WTC11 (cell line): ENCODE measurements at regions not wholly inside any gene's neighbourhood (a gene's known extent, or its start where the extent isn't known, plus 50 kb on each side); places are given as distances from the start of the nearest gene placed in this dataset.

Experiments
- ATAC-seq: fragments of 200-7000 bp; cut with Tn5 transposase; 2 replicates; pipeline ENCODE4 v1.10.0; 2021; ENCODE audit warnings: mild to moderate bottlenecking, moderate library complexity
- CTCF ChIA-PET: fragments of 300-600 bp; sonication (Branson Sonifier 250); formaldehyde crosslinking; loops from one replicate; lab custom pipeline; 2021; ENCODE audit warnings: antibody characterized with exemption; lab: Charles Lee
- POLR2A ChIA-PET: fragments of 350-600 bp; sonication (Branson Sonifier 250); formaldehyde crosslinking; loops from one replicate; lab custom pipeline; 2021; ENCODE audit warnings: antibody characterized with exemption; lab: Charles Lee
- DNase-seq: peaks from one replicate; pipeline ENCODE4 v3.0.0; 2021; ENCODE audit warnings: low spot score
- H3K27ac Mint-ChIP-seq: 2 replicates; pipeline ENCODE4 v1.8.0; 2021; ENCODE audit warnings: mixed read lengths
- H3K27me3 Mint-ChIP-seq: 2 replicates; pipeline ENCODE4 v1.8.0; 2021; ENCODE audit warnings: low read depth, mild to moderate bottlenecking, moderate library complexity, mixed read lengths
- H3K36me3 Mint-ChIP-seq: 2 replicates; pipeline ENCODE4 v1.8.0; 2021; ENCODE audit warnings: mixed read lengths
- H3K4me1 Mint-ChIP-seq: 2 replicates; pipeline ENCODE4 v1.8.0; 2022; ENCODE audit warnings: mixed read lengths
- H3K4me3 Mint-ChIP-seq: 2 replicates; pipeline ENCODE4 v1.8.0; 2021; ENCODE audit warnings: mild to moderate bottlenecking, moderate library complexity, mixed read lengths
- H3K9me3 Mint-ChIP-seq: 2 replicates; pipeline ENCODE4 v1.8.0; 2021; ENCODE audit warnings: mixed read lengths
- E2F4 ChIP-seq: sonication (generic); formaldehyde crosslinking; IDR thresholded peaks from 2 replicates; pipeline ENCODE4 v1.8.1; 2022; ENCODE audit warnings: low read depth, mild to moderate bottlenecking, moderate library complexity, missing genetic modification reagents, borderline replicate concordance
- E2F5 ChIP-seq: sonication (generic); formaldehyde crosslinking; IDR thresholded peaks from 2 replicates; pipeline ENCODE4 v1.8.1; 2022; ENCODE audit warnings: mild to moderate bottlenecking, moderate library complexity, missing genetic modification reagents
- ETV6 ChIP-seq: sonication (generic); formaldehyde crosslinking; IDR thresholded peaks from 2 replicates; pipeline ENCODE4 v1.8.1; 2022; ENCODE audit warnings: mild to moderate bottlenecking, missing genetic modification reagents
- FOXJ3 ChIP-seq: sonication (generic); formaldehyde crosslinking; IDR thresholded peaks from 2 replicates; pipeline ENCODE4 v1.9.0; 2021; ENCODE audit warnings: missing genetic modification reagents, mild to moderate bottlenecking, borderline replicate concordance
- GABPB1 ChIP-seq: sonication (generic); formaldehyde crosslinking; IDR thresholded peaks from 2 replicates; pipeline ENCODE4 v1.8.1; 2023; ENCODE audit warnings: mild to moderate bottlenecking, missing genetic modification reagents
- IRF1 ChIP-seq: sonication (generic); formaldehyde crosslinking; IDR thresholded peaks from 2 replicates; pipeline ENCODE4 v1.8.0; 2023; ENCODE audit warnings: missing genetic modification reagents
- KAT7 ChIP-seq: sonication (generic); formaldehyde crosslinking; IDR thresholded peaks from 2 replicates; pipeline ENCODE4 v1.8.1; 2023; ENCODE audit warnings: missing genetic modification reagents, mild to moderate bottlenecking, borderline replicate concordance
- MAX ChIP-seq: sonication (generic); formaldehyde crosslinking; IDR thresholded peaks from 2 replicates; pipeline ENCODE4 v1.8.0; 2022; ENCODE audit warnings: mild to moderate bottlenecking, missing genetic modification reagents
- NFE2L1 ChIP-seq: sonication (generic); formaldehyde crosslinking; IDR thresholded peaks from 2 replicates; pipeline ENCODE4 v1.8.1; 2023; ENCODE audit warnings: missing genetic modification reagents
- OVOL2 ChIP-seq: fragments of 250-450 bp; sonication (Bioruptor Pico); IDR thresholded peaks from 2 replicates; pipeline ENCODE4 v1.9.0; 2021; ENCODE audit warnings: mild to moderate bottlenecking, borderline replicate concordance
- TEAD4 ChIP-seq: sonication (generic); formaldehyde crosslinking; IDR thresholded peaks from 2 replicates; pipeline ENCODE4 v1.8.0; 2022; ENCODE audit warnings: mild to moderate bottlenecking, missing genetic modification reagents
- ZNF281 ChIP-seq: sonication (generic); formaldehyde crosslinking; IDR thresholded peaks from 2 replicates; pipeline ENCODE4 v1.8.0; 2023; ENCODE audit warnings: mild to moderate bottlenecking, missing genetic modification reagents
- ZNF423 ChIP-seq: fragments of 250-450 bp; sonication (Bioruptor Pico); IDR thresholded peaks from 2 replicates; pipeline ENCODE4 v2.1.2; 2022; ENCODE audit warnings: mild to moderate bottlenecking, moderate library complexity
- ZNF425 ChIP-seq: fragments of 250-450 bp; sonication (Bioruptor Pico); conservative IDR thresholded peaks from 2 replicates; pipeline ENCODE4 v1.9.0; 2021; ENCODE audit warnings: mild to moderate bottlenecking

GRCh38 chr20:51961964-51962761 lies 159.8 kb upstream of the SALL4 start (continued):
- TF ChIP-seq E2F5 (CRISPR knock-in tag) = no peak
- no peak for TF ChIP-seq MAX (CRISPR knock-in tag)
- TF ChIP-seq ETV6 = no peak
- TF ChIP-seq, all 79 proteins: peak for 0

GRCh38 chr20:51960047-51960675 lies 157.8 kb upstream of the SALL4 start:
- DNase-seq = no peak
- H3K9me3 Mint-ChIP-seq = no peaks in the 10 kb centered on the region
- H3K4me3 Mint-ChIP-seq = no peak overlapping the region
- POLR2A ChIA-PET = no interaction called here
- TF ChIP-seq ZNF425 (CRISPR knock-in tag) (no peak), NFE2L1 (no peak), ZNF423 (CRISPR knock-in tag) (no peak), ZNF281 (CRISPR knock-in tag) (no peak), KAT7 (CRISPR knock-in tag) (no peak), OVOL2 (no peak), TEAD4 (CRISPR knock-in tag) (no peak), IRF1 (CRISPR knock-in tag) (no peak), GABPB1 (no peak), E2F4 (CRISPR knock-in tag) (no peak), FOXJ3 (CRISPR knock-in tag) (no peak)
- TF ChIP-seq, all 79 proteins: peak for 0
- peaks cover 54% of the 10 kb centered on the region for H3K4me1 Mint-ChIP-seq
- no peaks in the 10 kb centered on the region for H3K36me3 Mint-ChIP-seq
- no peaks in the 10 kb centered on the region for H3K27me3 Mint-ChIP-seq
- peak overlapping the region; percentile 90 for H3K27ac Mint-ChIP-seq
- CTCF ChIA-PET = interaction anchor here (0.8 to 1.0 kb wide), 3 partner anchors 14 to 259 kb away, joined by 3 read pairs; no protein-coding TSS in a partner anchor
- ATAC-seq = no peak
